ENCODE measurements at regions not wholly inside any gene's neighbourhood (a gene's known extent, or its start where the extent isn't known, plus 50 kb on each side); places are given as distances from the start of the nearest gene placed in this dataset.

GRCh38 chr10:44587488-44588318 is 202.8 kb upstream of the CXCL12 start:
- no peak for DNase-seq
- intact Hi-C loops (cut with DNase I): no loop called here
- ATAC-seq: peak in 1 of 2 donors; percentile 38

DNA sequence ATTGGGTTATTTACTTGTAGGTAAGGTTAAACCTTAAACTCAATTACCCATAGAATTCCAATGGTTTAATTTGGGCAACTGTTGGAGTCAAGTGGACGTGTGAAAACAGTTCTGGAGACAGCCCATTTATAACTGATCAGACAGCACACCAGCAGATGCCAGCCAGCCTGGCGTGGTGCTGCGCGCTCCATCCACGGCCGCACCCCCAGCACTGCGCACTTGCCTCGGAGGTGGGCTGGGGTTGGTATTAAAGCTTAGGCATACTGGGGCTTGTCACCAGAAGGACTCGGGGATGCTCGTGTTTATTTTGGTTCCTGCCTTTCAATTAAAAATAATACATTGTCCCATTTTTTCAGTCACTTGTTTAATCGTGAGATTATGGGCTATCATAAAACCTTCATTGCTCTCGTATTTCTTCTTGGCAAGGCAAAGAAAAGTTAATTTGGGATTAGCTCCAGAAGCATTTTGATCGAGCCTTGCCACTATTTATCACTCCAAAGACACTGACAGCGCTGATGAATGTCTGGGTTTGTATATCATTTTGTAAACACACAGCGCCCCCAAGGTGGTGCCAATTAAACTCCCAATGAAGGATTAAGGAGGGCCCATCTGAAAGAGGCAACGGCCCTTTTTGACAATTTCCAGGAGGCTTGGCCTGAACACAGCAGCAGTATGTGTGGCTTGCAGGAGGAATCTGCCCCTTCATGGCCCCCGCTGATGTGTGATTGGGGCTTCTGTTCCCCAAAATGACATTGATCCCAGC is 204.5 kb upstream of the CXCL12 start:
- ATAC-seq (no peak), DNase-seq (no peak)
- intact Hi-C loops (cut with DNase I): no loop called here

DNA sequence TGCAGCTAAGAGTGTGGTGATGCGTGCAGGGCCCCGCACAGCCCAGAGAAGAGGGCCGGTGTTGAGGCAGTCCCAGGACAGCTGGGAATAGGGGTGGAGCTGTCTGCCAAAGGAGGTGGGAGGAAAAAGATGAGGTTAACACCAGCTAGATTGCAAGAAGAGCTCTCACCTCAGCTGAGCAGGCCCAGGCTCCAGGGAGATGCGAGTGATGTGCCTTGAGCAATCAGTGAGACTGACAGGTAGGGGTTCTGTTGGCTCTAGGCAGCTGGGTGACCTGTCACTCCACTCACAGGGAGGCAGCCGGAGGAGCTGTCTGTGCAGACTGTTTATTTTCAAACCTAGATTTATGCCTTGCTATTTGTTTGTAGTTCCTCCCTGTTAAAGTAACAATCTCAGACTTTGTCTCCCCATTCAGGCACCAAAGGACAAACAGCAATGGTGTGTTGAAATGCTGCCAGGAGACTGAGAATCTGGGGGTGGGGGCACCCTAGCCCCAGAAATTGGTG is 205.1 kb upstream of the CXCL12 start:
- ATAC-seq: peak in 1 of 2 donors; percentile 29
- intact Hi-C loops (cut with DNase I): no loop called here
- DNase-seq: no peak

- DNase-seq (no peak), ATAC-seq (no peak)
- intact Hi-C loops (cut with DNase I): no loop called here
These were observed 207.0 kb upstream of the CXCL12 start for GRCh38 chr10:44591911-44592310.

DNA sequence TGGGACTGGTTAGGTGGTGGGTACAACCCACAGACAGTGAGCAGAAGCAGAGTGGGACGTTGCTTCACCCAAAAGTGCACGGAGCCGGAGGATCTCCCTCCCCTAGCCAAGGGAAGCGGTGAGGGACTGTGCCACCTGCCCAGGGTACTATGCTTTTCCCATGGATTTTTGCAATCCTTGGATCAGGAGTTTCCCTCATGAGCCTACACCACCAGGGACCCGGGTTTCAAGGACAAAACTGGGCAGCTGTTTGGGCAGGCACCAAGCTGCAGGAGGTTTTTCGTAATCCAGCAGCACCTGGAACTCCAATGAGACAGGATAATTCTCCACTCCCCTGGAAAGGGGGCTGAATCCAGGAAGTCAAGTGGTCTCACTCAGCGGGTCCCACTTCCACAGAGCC is 209.1 kb upstream of the CXCL12 start:
- intact Hi-C loops (cut with DNase I): no loop called here
- DNase-seq (no peak), ATAC-seq (no peak)

GRCh38 chr10:44607116-44607515 is 222.2 kb upstream of the CXCL12 start:
- DNase-seq (no peak), ATAC-seq (no peak)
- intact Hi-C loops (cut with DNase I): no loop called here

GRCh38 chr10:44618910-44619309 is 234.0 kb upstream of the CXCL12 start:
- ATAC-seq: no peak
- intact Hi-C loops (cut with DNase I): no loop called here
- DNase-seq: no peak

DNA sequence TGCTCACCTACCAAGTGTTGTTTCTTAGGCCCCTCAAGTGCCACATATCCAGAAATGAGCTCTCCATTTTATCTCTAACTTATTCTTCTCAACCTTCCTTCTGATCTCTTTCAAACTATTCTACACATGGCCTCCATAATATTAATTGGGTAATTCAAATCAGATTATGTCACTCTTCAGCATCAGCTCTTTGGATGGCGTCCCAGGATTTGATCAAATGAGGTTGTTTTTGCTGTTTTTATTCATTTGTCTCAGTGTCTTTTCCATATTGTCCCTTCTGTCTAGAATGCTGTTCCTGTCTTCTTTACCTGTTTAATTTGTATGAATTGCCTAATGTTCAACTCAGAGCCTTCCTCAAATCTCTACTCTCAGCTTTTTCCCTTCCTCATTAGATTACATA is 234.6 kb upstream of the CXCL12 start:
- DNase-seq: no peak
- intact Hi-C loops (cut with DNase I): no loop called here
- no peak for ATAC-seq

DNA sequence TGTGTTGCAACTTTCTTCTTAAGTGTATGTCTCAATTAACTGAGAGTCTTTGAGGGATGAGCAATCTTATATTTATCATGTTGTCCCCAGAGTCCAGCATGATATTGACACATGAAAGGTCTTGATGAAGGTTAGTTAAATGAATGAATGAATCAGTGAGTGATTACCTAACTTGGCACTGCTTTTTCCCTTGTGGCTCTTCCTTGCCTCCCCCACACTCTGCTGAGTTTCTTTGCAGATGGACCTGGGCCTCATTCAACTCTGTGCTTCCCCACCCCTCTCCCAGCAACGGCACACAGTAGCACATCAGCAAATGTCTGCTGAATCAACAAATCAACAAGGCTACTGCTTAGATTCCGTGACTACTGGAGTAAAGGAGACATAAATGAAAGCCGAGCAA is 235.1 kb upstream of the CXCL12 start:
- intact Hi-C loops (cut with DNase I): no loop called here
- ATAC-seq (peak in 1 of 2 donors; percentile 25), DNase-seq (no peak)

GRCh38 chr10:44627591-44628354 is 242.9 kb upstream of the CXCL12 start:
- ATAC-seq (peak in 1 of 2 donors; percentile 68), DNase-seq (peak; percentile 24)
- intact Hi-C loops (cut with DNase I): no loop called here

DNA sequence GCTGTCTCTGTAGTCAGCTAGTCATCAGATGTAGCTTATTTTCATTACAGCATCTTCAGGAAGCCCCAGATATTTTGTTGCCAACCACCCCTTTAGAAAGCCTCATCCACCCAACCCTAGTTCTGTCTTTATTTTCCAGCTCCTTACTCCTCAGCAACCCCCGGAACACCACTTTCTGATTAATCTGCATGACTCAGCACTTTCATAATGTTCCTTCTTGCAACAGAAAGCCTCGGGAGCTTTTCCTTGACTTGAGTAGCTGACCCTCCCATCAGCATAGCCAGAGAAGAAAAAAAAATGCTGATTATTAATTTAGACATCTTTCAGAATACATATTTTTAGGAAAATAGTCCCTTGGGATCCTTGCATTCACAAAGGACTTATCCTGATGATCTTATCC is 244.0 kb upstream of the CXCL12 start:
- DNase-seq (no peak), ATAC-seq (peak; percentile 74 to 85)
- intact Hi-C loops (cut with DNase I): no loop called here

DNA sequence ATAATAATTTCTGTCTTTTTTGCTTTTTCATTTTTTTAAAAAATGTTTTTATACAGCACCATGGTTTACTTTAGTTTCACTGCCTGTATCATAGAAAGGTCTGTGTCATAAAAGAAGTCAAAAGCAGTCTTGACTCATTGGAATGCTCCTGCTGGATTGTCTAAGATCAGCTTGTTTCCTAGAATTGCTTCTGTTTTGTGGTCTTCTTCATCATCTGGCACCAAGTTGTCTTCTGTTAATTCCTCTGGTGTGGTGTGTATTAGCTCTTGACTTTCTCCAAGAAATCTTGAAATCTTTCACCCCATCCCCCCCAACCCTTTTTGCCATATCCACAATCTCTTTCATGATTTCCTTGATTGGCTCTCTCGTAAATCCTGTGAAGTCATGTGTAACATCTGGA is 250.3 kb upstream of the CXCL12 start:
- intact Hi-C loops (cut with DNase I): no loop called here
- ATAC-seq (no peak), DNase-seq (no peak)

DNA sequence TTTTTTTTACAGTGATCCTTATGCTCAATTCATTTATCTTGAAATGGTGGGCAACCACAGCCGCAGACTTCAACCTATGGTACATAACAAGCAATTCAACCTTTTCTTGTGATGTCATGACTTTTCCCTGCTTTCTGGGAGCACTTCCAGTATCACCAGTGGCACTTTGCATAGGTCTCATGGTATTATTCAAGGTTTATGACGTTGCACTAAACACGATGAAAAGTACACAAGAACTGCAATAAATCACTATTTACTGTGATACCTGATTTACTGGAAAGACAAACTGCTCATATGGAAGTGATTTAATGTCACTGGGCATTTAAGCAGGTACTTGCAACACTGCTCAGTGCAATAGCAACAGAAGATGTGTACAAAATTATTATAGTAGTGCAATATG is 251.7 kb upstream of the CXCL12 start:
- intact Hi-C loops (cut with DNase I): no loop called here
- no peak for ATAC-seq
- DNase-seq: no peak

- intact Hi-C loops (cut with DNase I): no loop called here
- ATAC-seq (no peak), DNase-seq (no peak)
These were observed 255.5 kb upstream of the CXCL12 start for GRCh38 chr10:44640429-44640828.

DNA sequence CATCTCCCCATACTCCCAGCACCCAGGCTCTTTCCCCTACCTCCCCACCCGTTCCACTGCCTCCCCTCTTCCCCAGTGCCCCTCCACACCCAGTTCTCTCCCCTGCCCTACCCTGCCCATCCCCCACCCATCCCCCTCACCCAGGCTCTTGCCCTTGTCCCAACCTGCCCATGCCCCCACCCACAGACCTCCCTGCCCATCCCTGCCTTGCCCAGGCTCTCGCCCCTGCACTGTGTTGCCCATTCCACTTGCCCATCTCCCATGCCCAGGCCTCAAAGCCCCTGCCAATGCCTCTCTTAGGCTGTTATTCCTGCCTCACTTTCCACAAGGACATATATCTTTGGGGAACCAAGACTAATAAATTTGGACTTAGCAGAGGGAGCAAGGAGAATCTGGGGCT is 262.6 kb upstream of the CXCL12 start:
- DNase-seq: no peak
- intact Hi-C loops (cut with DNase I): no loop called here

DNA sequence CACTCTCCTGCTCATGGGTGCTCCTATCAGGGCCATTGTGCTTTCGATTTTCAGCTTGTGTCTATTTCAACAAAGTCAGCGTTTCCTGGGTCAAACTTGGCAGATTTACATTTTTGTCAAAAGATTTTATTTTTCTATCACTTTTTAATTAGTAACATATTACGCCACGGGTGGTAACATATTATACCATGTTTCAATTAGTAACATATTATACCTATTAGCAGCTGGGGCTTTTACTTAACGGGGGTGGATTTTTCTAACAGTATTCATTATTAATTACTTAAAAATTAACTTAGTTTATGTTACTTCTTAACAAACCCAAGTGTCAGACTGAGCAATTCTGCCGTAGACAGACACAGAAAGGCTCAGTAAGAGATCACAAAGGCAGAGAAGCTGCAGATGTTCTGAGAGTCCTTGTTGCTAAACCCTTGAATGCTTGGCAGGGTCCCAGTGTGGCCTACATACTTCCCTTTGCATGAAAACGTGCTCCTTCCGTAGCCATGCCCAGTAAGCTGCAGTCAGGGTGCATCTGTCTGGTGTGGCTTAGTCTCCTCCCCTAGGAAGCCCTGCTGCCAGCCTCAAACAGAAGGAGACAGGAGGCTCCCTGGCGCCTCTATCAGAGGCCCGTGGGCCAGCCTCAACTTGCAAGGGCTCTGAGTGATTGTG is 263.1 kb upstream of the CXCL12 start:
- DNase-seq (peak; percentile 34), ATAC-seq (peak in 1 of 2 donors; percentile 51)
- intact Hi-C loops (cut with DNase I): no loop called here

More for the DNA sequence above, 262.6 kb upstream of the CXCL12 start:
- no peak for ATAC-seq

DNA sequence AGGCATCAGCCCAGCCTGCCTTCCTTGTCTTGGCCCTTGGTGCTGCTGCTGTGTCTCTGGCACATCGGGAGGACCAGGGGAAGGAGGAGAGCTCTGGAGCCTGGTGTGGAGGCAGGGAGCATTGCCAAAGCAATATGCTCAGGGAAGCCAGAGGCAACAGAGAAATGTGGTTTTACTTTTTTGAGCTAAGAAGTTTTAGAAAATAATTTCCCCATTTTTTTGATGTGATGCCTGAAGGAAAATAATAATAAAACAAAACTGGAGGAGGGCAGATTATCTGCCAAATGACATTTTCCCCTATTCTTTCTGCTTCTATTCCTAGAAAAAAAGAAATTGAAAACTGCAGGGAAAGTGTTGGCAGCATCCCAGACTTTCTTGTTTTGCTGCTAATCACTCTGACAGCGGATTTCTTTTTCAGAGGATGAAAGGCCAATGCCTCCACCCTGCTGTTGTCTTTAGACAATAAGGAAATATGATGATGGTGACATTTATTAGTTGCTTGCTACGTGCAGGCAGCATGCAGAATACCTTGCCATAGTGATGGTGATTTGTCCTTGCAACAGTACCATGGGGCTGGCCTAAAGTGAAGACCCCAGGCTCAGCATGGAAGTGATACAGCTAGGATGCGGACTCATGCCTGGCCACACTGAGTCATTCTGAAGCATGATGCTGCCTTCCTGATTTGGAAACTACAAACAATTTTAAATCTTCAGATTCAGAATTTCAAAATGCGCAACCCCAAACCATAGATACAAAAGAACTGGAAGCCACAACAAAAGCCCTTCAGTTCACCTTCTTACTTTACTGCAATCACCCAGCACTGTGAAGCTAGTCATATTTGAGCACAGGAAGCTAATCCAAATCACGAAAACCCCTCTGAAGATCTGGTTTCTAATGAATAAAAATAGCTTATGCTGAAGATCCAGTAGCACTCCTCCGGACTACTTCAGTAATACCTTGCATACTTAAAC is 260.2 kb upstream of the TMEM72 start:
- intact Hi-C loops (cut with DNase I): no loop called here
- no peak for DNase-seq
- ATAC-seq: peak; percentile 61 to 72

- DNase-seq (no peak), ATAC-seq (peak in 1 of 2 donors; percentile 64)
- intact Hi-C loops (cut with DNase I): no loop called here
These were observed 259.3 kb upstream of the TMEM72 start for GRCh38 chr10:44651834-44652233.

Data from left cardiac atrium (tissue), 4 donors.